ENCODE measurements at regions not wholly inside any gene's neighbourhood (a gene's known extent, or its start where the extent isn't known, plus 50 kb on each side); places are given as distances from the start of the nearest gene placed in this dataset.

GRCh38 chr10:29699621-29700020, 64.8 kb upstream of the SVIL start:
- FAIRE-seq (no peak), ATAC-seq (no peak; the same call in 2 of the 3 replicates), DNase-seq (ENCODE audit: low read depth, low spot score) (no peak)
- Histone ChIP-seq H3K27me3 (replicated peaks in 1 of 2; ENCODE audit: control insufficient read depth in 2 of 2, insufficient read depth in 2 of 2, low read length in 1 of 2) (no peaks in the 10 kb centered on the region), H3K4me3 (no peak overlapping the region), H3K79me2 (ENCODE audit: control insufficient read depth, insufficient read depth, low read length) (no peaks in the 10 kb centered on the region), H4K20me1 (ENCODE audit: control insufficient read depth, insufficient read depth) (no peaks in the 10 kb centered on the region), H3K36me3 (ENCODE audit: control insufficient read depth in 2 of 2, insufficient read depth in 2 of 2, low read length in 1 of 2) (no peaks in the 10 kb centered on the region), H3K9me3 (replicated peaks; ENCODE audit: control insufficient read depth, insufficient read depth, low read length) (no peaks in the 10 kb centered on the region), H3K4me2 (ENCODE audit: control insufficient read depth, insufficient read depth) (no peak overlapping the region), H3K9ac (ENCODE audit: control insufficient read depth, insufficient read depth, low read length) (no peak overlapping the region), H3K27ac (ENCODE audit: control insufficient read depth, insufficient read depth) (no peak overlapping the region), H2AFZ (ENCODE audit: control insufficient read depth, low read depth, low read length) (no peak overlapping the region), H3K4me1 (ENCODE audit: control insufficient read depth, insufficient read depth, low read length) (no peaks in the 10 kb centered on the region)
- ChIA-PET SMC1A (ENCODE audit: uncharacterized antibody, unreplicated experiment) (interaction anchor here (1.2 to 1.9 kb wide), 3 partner anchors 11 to 34 kb away, joined by 3 to 6 read pairs (median 4); no protein-coding TSS in a partner anchor), RAD21 (ENCODE audit: unreplicated experiment) (interaction anchor here (1.2 kb wide), 1 partner anchor 35 kb away, joined by 5 read pairs; no protein-coding TSS in a partner anchor), POLR2A (interaction anchor here (0.6 to 1.3 kb wide), 2 partner anchors 8 to 11 kb away, joined by 5 read pairs; no protein-coding TSS in a partner anchor), CTCF (interaction anchor here (0.7 kb wide), 2 partner anchors 9 to 13 kb away, joined by 3 to 5 read pairs; no protein-coding TSS in a partner anchor)
- intact Hi-C loops (cut with micrococcal nuclease; ENCODE audit: unreplicated experiment) (no loop called here), in situ Hi-C loops (cut with MboI) (no loop called here)
- no TSS peak for BruUV-seq (replicated peaks)
- WGBS (ENCODE audit: insufficient coverage, insufficient replicate concordance, low lambda C conversion rate, missing lambda C conversion rate) = 15% methylated on average over 5 of the region's 5 CpGs
- TF ChIP-seq, protein P1, sequence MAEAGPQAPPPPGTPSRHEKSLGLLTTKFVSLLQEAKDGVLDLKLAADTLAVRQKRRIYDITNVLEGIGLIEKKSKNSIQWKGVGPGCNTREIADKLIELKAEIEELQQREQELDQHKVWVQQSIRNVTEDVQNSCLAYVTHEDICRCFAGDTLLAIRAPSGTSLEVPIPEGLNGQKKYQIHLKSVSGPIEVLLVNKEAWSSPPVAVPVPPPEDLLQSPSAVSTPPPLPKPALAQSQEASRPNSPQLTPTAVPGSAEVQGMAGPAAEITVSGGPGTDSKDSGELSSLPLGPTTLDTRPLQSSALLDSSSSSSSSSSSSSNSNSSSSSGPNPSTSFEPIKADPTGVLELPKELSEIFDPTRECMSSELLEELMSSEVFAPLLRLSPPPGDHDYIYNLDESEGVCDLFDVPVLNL (IDR thresholded peaks at IDR 0.05; ENCODE audit: low read depth, low read length) = no peak
- no peak for TF ChIP-seq MEF2B (IDR thresholded peaks at IDR 0.05; ENCODE audit: partially characterized antibody, poor library complexity, severe bottlenecking)
- TF ChIP-seq TCF12 (IDR thresholded peaks at IDR 0.05; ENCODE audit: low read depth, low read length) = no peak
- no peak for TF ChIP-seq FOXM1 (IDR thresholded peaks at IDR 0.05; ENCODE audit: low read depth, low read length)
- TF ChIP-seq YY1 (IDR thresholded peaks at IDR 0.05; ENCODE audit: low read depth, low read length) = no peak
- no peak for TF ChIP-seq TAF1 (IDR thresholded peaks at IDR 0.05; ENCODE audit: borderline replicate concordance, low read depth, low read length)
- TF ChIP-seq, protein P2, sequence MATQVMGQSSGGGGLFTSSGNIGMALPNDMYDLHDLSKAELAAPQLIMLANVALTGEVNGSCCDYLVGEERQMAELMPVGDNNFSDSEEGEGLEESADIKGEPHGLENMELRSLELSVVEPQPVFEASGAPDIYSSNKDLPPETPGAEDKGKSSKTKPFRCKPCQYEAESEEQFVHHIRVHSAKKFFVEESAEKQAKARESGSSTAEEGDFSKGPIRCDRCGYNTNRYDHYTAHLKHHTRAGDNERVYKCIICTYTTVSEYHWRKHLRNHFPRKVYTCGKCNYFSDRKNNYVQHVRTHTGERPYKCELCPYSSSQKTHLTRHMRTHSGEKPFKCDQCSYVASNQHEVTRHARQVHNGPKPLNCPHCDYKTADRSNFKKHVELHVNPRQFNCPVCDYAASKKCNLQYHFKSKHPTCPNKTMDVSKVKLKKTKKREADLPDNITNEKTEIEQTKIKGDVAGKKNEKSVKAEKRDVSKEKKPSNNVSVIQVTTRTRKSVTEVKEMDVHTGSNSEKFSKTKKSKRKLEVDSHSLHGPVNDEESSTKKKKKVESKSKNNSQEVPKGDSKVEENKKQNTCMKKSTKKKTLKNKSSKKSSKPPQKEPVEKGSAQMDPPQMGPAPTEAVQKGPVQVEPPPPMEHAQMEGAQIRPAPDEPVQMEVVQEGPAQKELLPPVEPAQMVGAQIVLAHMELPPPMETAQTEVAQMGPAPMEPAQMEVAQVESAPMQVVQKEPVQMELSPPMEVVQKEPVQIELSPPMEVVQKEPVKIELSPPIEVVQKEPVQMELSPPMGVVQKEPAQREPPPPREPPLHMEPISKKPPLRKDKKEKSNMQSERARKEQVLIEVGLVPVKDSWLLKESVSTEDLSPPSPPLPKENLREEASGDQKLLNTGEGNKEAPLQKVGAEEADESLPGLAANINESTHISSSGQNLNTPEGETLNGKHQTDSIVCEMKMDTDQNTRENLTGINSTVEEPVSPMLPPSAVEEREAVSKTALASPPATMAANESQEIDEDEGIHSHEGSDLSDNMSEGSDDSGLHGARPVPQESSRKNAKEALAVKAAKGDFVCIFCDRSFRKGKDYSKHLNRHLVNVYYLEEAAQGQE (IDR thresholded peaks at IDR 0.05; ENCODE audit: low read depth, low read length) = no peak
- no peak for TF ChIP-seq JUND (IDR thresholded peaks at IDR 0.05; ENCODE audit: low read depth, low read length)
- TF ChIP-seq, protein P3, sequence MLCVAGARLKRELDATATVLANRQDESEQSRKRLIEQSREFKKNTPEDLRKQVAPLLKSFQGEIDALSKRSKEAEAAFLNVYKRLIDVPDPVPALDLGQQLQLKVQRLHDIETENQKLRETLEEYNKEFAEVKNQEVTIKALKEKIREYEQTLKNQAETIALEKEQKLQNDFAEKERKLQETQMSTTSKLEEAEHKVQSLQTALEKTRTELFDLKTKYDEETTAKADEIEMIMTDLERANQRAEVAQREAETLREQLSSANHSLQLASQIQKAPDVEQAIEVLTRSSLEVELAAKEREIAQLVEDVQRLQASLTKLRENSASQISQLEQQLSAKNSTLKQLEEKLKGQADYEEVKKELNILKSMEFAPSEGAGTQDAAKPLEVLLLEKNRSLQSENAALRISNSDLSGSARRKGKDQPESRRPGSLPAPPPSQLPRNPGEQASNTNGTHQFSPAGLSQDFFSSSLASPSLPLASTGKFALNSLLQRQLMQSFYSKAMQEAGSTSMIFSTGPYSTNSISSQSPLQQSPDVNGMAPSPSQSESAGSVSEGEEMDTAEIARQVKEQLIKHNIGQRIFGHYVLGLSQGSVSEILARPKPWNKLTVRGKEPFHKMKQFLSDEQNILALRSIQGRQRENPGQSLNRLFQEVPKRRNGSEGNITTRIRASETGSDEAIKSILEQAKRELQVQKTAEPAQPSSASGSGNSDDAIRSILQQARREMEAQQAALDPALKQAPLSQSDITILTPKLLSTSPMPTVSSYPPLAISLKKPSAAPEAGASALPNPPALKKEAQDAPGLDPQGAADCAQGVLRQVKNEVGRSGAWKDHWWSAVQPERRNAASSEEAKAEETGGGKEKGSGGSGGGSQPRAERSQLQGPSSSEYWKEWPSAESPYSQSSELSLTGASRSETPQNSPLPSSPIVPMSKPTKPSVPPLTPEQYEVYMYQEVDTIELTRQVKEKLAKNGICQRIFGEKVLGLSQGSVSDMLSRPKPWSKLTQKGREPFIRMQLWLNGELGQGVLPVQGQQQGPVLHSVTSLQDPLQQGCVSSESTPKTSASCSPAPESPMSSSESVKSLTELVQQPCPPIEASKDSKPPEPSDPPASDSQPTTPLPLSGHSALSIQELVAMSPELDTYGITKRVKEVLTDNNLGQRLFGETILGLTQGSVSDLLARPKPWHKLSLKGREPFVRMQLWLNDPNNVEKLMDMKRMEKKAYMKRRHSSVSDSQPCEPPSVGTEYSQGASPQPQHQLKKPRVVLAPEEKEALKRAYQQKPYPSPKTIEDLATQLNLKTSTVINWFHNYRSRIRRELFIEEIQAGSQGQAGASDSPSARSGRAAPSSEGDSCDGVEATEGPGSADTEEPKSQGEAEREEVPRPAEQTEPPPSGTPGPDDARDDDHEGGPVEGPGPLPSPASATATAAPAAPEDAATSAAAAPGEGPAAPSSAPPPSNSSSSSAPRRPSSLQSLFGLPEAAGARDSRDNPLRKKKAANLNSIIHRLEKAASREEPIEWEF (IDR thresholded peaks at IDR 0.05; ENCODE audit: insufficient replicate concordance, low read depth, low read length) = no peak
- TF ChIP-seq HCFC1 (IDR thresholded peaks at IDR 0.05; ENCODE audit: low read length) = no peak
- TF ChIP-seq CBX3 (IDR thresholded peaks at IDR 0.05; ENCODE audit: borderline replicate concordance, low read depth) = no peak
- no peak for TF ChIP-seq HSF1 (IDR thresholded peaks at IDR 0.05; ENCODE audit: low read depth, low read length)
